HepG2 (cell line): ENCODE measurements at regions not wholly inside any gene's neighbourhood (a gene's known extent, or its start where the extent isn't known, plus 50 kb on each side); places are given as distances from the start of the nearest gene placed in this dataset.

Experiments
- ATAC-seq: fragments of 200-7000 bp; cut with Tn5 transposase; 3 replicates; pipeline ENCODE4 v1.9.1; 2020; ENCODE audit warnings: mild to moderate bottlenecking, moderate library complexity
- BruUV-seq: library from RNA; stranded (reverse); fragments of 400-500 nt; replicated peaks from 2 replicates; lab custom pipeline; 2021; lab: Mats Ljungman, UMichigan
- CTCF ChIA-PET: fragments of 300-600 bp; formaldehyde crosslinking; extraction: SDS; loops from one replicate; lab custom pipeline; 2021; ENCODE audit warnings: low total read pairs, inconsistent platforms, low intra/inter-chr PET ratio; lab: Yijun Ruan, JAX
- POLR2A ChIA-PET: fragments of 350-600 bp; sonication (Branson Sonifier 250); formaldehyde crosslinking; loops from one replicate; lab custom pipeline; 2020; ENCODE audit warnings: antibody characterized with exemption, inconsistent platforms; lab: Yijun Ruan, JAX
- DNase-seq: peaks from one replicate; pipeline ENCODE4 v3.0.0-alpha.2; 2015; ENCODE audit warnings: low spot score
- FAIRE-seq: peaks from 3 replicates; lab custom pipeline; 2011; peaks lifted over from hg19 to GRCh38; lab: Jason Lieb, UNC
- H2AFZ ChIP-seq: one replicate; pipeline ENCODE4 v1.6.1; 2011; ENCODE audit warnings: low read length, inconsistent platforms
- H3K27ac ChIP-seq: fragments of 300-600 bp; 3 replicates; pipeline ENCODE4 v1.8.0; 2011; ENCODE audit warnings: mixed run types, mild to moderate bottlenecking, mixed read lengths, low read length, inconsistent platforms; ENCODE audit not compliant: insufficient read depth; ENCODE audit errors: extremely low read length
- H3K27me3 ChIP-seq, 2 experiments: fragments of 200-600 bp in 1 of 2; 2 replicates in 1 of 2; 3 replicates in 1 of 2; pipeline versions ENCODE4 v1.6.0 to v1.8.0; 2011; ENCODE audit warnings: low read length in 2 of 2, mild to moderate bottlenecking in 2 of 2, moderate library complexity in 2 of 2, inconsistent platforms in 1 of 2; ENCODE audit not compliant: insufficient read depth in 2 of 2, control insufficient read depth in 1 of 2
- H3K36me3 ChIP-seq, 2 experiments: fragments of 200-600 bp in 1 of 2; replicated peaks in 1 of 2; 2 replicates in 1 of 2; 3 replicates in 1 of 2; pipeline versions ENCODE4 v1.5.1 to v1.8.0; 2011; ENCODE audit warnings: low read length in 2 of 2, inconsistent platforms in 1 of 2; ENCODE audit not compliant: insufficient read depth in 2 of 2, control insufficient read depth in 1 of 2
- H3K4me1 ChIP-seq: 2 replicates; pipeline ENCODE4 v1.5.1; 2012; ENCODE audit warnings: low read length, inconsistent platforms; ENCODE audit not compliant: insufficient read depth
- H3K4me2 ChIP-seq: 2 replicates; pipeline ENCODE4 v1.6.0; 2011; ENCODE audit warnings: low read depth, low read length, inconsistent platforms
- H3K4me3 ChIP-seq, 3 experiments: fragments of 200-600 bp in 1 of 3; sonication (generic), shearing (Covaris generic) in 1 of 3; replicated peaks in 1 of 3; 2 replicates each; pipeline ENCODE4 v1.5.1; 2011 to 2016; ENCODE audit warnings: low read length in 3 of 3, inconsistent platforms in 2 of 3, low read depth in 2 of 3, mild to moderate bottlenecking in 2 of 3, control low read depth in 1 of 3, mixed read lengths in 1 of 3; ENCODE audit not compliant: insufficient read depth in 1 of 3
- H3K79me2 ChIP-seq: one replicate; pipeline ENCODE4 v1.6.1; 2011; ENCODE audit warnings: low read length, inconsistent platforms; ENCODE audit not compliant: insufficient read depth
- H3K9ac ChIP-seq: 2 replicates; pipeline ENCODE4 v1.6.0; 2011; ENCODE audit warnings: mild to moderate bottlenecking, low read depth, low read length, inconsistent platforms; ENCODE audit not compliant: insufficient read depth
- H3K9me3 ChIP-seq: 2 replicates; pipeline ENCODE4 v1.5.1; 2012; ENCODE audit warnings: mild to moderate bottlenecking, low read length
- H4K20me1 ChIP-seq: 2 replicates; pipeline ENCODE4 v1.6.0; 2011; ENCODE audit warnings: inconsistent platforms, mild to moderate bottlenecking, low read length, moderate library complexity; ENCODE audit not compliant: insufficient read depth
- NFRKB ChIP-seq: fragments of 450-650 bp; IDR thresholded peaks from 2 replicates; pipeline ENCODE4 v1.6.1; 2017
- RXRB ChIP-seq: IDR thresholded peaks from 2 replicates; pipeline ENCODE4 v1.6.1; 2016; ENCODE audit warnings: borderline replicate concordance, missing genetic modification reagents, missing compliant biosample characterization
- SAFB2 ChIP-seq: sonication (generic); formaldehyde crosslinking; IDR thresholded peaks from 2 replicates; pipeline ENCODE4 v1.5.1; 2020; ENCODE audit warnings: missing genetic modification reagents, low read depth, mild to moderate bottlenecking, borderline replicate concordance
- SP4 ChIP-seq: sonication (generic); formaldehyde crosslinking; IDR thresholded peaks from 2 replicates; pipeline ENCODE4 v1.8.1; 2023; ENCODE audit warnings: mild to moderate bottlenecking, missing genetic modification reagents
- TARDBP ChIP-seq: sonication (generic); formaldehyde crosslinking; IDR thresholded peaks from 2 replicates; pipeline ENCODE4 v1.8.0; 2022; ENCODE audit warnings: mild to moderate bottlenecking, missing genetic modification reagents
- WGBS: methylation state at CpG from one replicate; pipeline ENCODE4 v1.1.6; 2017; ENCODE audit warnings: low lambda C conversion rate; 5-methylcytosine and 5-hydroxymethylcytosine counted together
- in situ Hi-C: cut with HindIII; loops from 2 replicates; pipeline ENCODE4 v1.10.0; 2017; ENCODE audit warnings: low pct_unique_long_range_greater_than_20kb; ENCODE audit not compliant: extremely low pct_ligation_motif_present
- intact Hi-C: fragments of 100-400 bp; cut with micrococcal nuclease; formaldehyde crosslinking; loops from one replicate; pipeline ENCODE4 v1.10.0; 2022; ENCODE audit not compliant: unreplicated experiment
- TF ChIP-seq, protein P1 (sequence below): sonication (generic); formaldehyde crosslinking; conservative IDR thresholded peaks from 2 replicates; pipeline ENCODE4 v1.8.0; 2022; ENCODE audit warnings: mild to moderate bottlenecking, moderate library complexity, missing genetic modification reagents
- TF ChIP-seq, protein P2 (sequence below): sonication (generic); formaldehyde crosslinking; IDR thresholded peaks from 2 replicates; pipeline ENCODE4 v1.8.1; 2023; ENCODE audit warnings: mild to moderate bottlenecking, inconsistent platforms, moderate library complexity, missing genetic modification reagents, borderline replicate concordance
- TF ChIP-seq, protein P3 (sequence below): sonication (generic); formaldehyde crosslinking; IDR thresholded peaks from 2 replicates; pipeline ENCODE4 v1.4.0; 2020; ENCODE audit warnings: missing genetic modification reagents

- 0% methylated on average over 1 of the region's 1 CpG for WGBS
- ChIA-PET POLR2A (interaction anchor here (0.6 kb wide), 1 partner anchor 39 kb away, joined by 3 read pairs; no protein-coding TSS in a partner anchor), CTCF (no interaction called here)
- H2AFZ ChIP-seq, result no peak overlapping the region
- no peaks in the 10 kb centered on the region for H4K20me1 ChIP-seq
- H3K36me3 ChIP-seq, result no peaks in the 10 kb centered on the region
- no peak for DNase-seq
- in situ Hi-C loops, result no loop called here
- H3K4me2 ChIP-seq, result no peak overlapping the region
- H3K79me2 ChIP-seq, result no peaks in the 10 kb centered on the region
- H3K4me3 ChIP-seq, result no peak overlapping the region
- ATAC-seq, result no peak
- H3K9me3 ChIP-seq, result no peaks in the 10 kb centered on the region
- intact Hi-C loops, result no loop called here
- TF ChIP-seq TARDBP (no peak), SAFB2 (CRISPR knock-in tag) (no peak), RXRB (CRISPR knock-in tag) (no peak), SP4 (CRISPR knock-in tag) (no peak), NFRKB (no peak)
- TF ChIP-seq, protein P1, sequence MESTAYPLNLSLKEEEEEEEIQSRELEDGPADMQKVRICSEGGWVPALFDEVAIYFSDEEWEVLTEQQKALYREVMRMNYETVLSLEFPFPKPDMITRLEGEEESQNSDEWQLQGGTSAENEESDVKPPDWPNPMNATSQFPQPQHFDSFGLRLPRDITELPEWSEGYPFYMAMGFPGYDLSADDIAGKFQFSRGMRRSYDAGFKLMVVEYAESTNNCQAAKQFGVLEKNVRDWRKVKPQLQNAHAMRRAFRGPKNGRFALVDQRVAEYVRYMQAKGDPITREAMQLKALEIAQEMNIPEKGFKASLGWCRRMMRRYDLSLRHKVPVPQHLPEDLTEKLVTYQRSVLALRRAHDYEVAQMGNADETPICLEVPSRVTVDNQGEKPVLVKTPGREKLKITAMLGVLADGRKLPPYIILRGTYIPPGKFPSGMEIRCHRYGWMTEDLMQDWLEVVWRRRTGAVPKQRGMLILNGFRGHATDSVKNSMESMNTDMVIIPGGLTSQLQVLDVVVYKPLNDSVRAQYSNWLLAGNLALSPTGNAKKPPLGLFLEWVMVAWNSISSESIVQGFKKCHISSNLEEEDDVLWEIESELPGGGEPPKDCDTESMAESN, result no peak
- TF ChIP-seq, protein P2, sequence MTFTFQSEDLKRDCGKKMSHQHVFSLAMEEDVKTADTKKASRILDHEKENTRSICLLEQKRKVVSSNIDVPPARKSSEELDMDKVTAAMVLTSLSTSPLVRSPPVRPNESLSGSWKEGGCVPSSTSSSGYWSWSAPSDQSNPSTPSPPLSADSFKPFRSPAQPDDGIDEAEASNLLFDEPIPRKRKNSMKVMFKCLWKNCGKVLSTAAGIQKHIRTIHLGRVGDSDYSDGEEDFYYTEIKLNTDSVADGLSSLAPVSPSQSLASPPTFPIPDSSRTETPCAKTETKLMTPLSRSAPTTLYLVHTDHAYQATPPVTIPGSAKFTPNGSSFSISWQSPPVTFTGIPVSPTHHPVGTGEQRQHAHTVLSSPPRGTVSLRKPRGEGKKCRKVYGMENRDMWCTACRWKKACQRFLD (CRISPR knock-in tag), result no peak
- TF ChIP-seq, protein P3, sequence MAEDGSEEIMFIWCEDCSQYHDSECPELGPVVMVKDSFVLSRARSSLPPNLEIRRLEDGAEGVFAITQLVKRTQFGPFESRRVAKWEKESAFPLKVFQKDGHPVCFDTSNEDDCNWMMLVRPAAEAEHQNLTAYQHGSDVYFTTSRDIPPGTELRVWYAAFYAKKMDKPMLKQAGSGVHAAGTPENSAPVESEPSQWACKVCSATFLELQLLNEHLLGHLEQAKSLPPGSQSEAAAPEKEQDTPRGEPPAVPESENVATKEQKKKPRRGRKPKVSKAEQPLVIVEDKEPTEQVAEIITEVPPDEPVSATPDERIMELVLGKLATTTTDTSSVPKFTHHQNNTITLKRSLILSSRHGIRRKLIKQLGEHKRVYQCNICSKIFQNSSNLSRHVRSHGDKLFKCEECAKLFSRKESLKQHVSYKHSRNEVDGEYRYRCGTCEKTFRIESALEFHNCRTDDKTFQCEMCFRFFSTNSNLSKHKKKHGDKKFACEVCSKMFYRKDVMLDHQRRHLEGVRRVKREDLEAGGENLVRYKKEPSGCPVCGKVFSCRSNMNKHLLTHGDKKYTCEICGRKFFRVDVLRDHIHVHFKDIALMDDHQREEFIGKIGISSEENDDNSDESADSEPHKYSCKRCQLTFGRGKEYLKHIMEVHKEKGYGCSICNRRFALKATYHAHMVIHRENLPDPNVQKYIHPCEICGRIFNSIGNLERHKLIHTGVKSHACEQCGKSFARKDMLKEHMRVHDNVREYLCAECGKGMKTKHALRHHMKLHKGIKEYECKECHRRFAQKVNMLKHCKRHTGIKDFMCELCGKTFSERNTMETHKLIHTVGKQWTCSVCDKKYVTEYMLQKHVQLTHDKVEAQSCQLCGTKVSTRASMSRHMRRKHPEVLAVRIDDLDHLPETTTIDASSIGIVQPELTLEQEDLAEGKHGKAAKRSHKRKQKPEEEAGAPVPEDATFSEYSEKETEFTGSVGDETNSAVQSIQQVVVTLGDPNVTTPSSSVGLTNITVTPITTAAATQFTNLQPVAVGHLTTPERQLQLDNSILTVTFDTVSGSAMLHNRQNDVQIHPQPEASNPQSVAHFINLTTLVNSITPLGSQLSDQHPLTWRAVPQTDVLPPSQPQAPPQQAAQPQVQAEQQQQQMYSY, result no peak
- H3K27ac ChIP-seq, result no peak overlapping the region
- 0 out of 5 replicates have a peak, but pooled peaks cover 0 to 2% of the 10 kb centered on the region in 2 experiments for H3K27me3 ChIP-seq
- no peak overlapping the region for H3K9ac ChIP-seq
- FAIRE-seq, result no peak
- H3K4me1 ChIP-seq, result peaks cover 16% of the 10 kb centered on the region; the same call in 1 of the 2 replicates
- BruUV-seq, result no TSS peak
Observed at GRCh38 chr1:157304271-157304670, 166.1 kb upstream of the ETV3 start.
